ENCODE measurements at regions not wholly inside any gene's neighbourhood (a gene's known extent, or its start where the extent isn't known, plus 50 kb on each side); places are given as distances from the start of the nearest gene placed in this dataset.
A peak's percentile ranks its signal among the peaks of the same experiment; 100 is the strongest.
"Not testable (repeated sequence)": the region's sequence is repeated elsewhere in the genome, so short reads cannot be mapped to it uniquely, and the experiment has no call there.

- not testable (repeated sequence) for DNase-seq (ENCODE audit: low spot score in 2 of 2); FAIRE-seq
Observed at GRCh38 chr2:39879001-39879400, 99.9 kb upstream of the THUMPD2 start.

DNA sequence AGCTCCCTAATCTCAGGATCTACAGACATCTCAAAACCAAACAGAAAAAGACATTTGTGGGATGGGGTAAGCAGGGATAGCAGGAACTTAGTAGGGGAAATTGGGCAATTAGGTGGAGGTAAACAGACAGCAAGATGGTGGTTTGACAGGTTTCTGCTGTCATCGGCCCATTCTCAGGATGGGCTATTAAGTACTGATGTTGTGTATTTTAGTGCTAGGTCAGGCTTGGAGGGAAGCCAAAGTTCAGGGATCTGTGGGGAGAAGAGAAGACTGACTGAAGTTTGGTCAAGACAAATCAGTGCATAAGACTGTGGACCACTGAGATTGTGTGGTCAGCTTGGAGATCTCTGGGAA lies 96.8 kb upstream of the THUMPD2 start:
- FAIRE-seq (no peak), DNase-seq (ENCODE audit: low spot score in 2 of 2) (no peak)

DNA sequence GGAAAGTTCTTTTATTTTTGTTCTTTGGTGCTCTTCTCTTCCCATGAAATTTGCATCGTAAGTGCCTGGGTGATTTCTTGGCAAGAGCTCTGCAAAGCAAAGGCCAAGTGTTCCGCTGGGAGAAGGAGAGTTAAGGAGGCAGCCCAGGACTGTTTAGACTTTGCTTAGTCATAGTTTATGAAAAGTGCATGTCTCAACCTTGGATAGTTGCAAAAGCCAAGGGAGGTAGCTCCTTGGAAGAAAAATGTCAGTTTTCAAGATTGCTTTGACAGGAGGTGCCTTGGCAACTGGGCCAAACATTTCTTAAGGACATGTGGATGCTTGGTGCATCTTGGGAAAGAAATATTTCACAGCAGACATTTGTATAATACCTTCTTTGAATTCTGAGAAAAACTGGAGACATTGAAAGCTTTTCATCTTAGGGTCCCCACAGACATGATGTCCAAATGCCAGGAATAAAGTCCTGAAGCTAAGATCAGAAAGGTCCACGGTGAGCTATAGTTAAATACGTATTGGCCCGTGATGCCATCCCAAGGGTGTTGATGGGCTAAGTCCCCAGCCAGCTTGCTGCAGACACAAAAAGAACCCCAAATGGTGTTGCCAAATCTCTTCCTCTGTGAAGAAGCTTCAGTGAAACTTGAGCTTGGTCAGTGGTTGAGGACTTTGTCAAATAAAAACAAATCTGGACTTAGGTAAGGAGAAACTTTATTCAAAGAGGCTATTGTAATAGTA lies 96.3 kb upstream of the THUMPD2 start:
- DNase-seq (ENCODE audit: low spot score in 2 of 2) (peak in 1 of 2 donors; percentile 13), FAIRE-seq (no peak)

DNA sequence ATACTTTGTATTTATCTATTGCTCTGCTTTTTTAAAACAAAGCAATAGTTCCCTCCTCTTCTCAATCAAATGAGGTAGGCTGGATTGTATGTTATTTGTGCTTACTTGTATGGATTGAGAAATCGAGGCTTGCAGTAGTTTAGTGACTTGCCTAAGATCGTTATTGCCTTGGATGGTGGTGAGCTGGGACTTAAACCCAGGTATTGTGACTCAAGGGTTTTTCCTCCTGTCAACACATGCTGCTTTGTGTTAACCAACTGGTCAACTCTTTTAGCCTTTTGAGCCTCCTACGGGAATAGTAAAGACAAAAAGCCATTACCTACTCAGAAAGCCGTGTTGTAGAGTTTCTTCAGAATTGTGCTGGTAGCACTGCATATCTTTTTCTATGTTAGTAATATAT lies 95.2 kb upstream of the THUMPD2 start:
- FAIRE-seq = no peak

GRCh38 chr2:39873586-39873985 lies 94.5 kb upstream of the THUMPD2 start:
- FAIRE-seq = no peak
- no peak for DNase-seq (ENCODE audit: low spot score in 2 of 2)

More for the DNA sequence above, 95.2 kb upstream of the THUMPD2 start:
- DNase-seq (ENCODE audit: low spot score in 2 of 2) = no peak

- no peak for DNase-seq (ENCODE audit: low spot score in 2 of 2)
- no peak for FAIRE-seq
Observed at GRCh38 chr2:39872748-39873147, 93.7 kb upstream of the THUMPD2 start.

GRCh38 chr2:39871291-39871761 lies 92.3 kb upstream of the THUMPD2 start:
- no peak for FAIRE-seq

GRCh38 chr2:39870871-39871270 lies 91.8 kb upstream of the THUMPD2 start:
- FAIRE-seq = no peak
- DNase-seq (ENCODE audit: low spot score in 2 of 2) = no peak

More at GRCh38 chr2:39871291-39871761, 92.3 kb upstream of the THUMPD2 start:
- DNase-seq (ENCODE audit: low spot score in 2 of 2) = no peak

DNA sequence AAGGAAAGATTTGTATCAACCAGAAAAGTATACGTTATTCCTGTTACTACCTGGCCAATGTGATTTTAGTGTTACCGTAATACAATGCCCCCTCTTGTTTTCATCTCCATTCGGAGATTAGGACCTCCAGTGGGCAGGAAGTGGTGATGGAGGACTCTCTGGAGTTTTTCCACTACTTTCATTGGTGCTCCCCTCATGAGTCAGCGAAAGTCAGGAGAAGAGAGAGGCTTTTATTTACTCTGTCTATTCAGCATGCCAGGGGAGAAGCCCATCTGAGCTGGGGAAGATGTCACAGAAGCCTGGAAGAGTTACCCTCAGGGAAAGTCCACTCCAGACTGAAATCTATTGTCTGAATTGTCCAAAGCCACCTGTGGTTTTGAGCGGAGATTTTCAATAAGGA lies 88.2 kb upstream of the THUMPD2 start:
- FAIRE-seq = no peak
- no peak for DNase-seq (ENCODE audit: low spot score in 2 of 2)

GRCh38 chr2:39865751-39866150 lies 86.7 kb upstream of the THUMPD2 start:
- no peak for FAIRE-seq

GRCh38 chr2:39863672-39864071 lies 84.6 kb upstream of the THUMPD2 start:
- not testable (repeated sequence) for FAIRE-seq; DNase-seq (ENCODE audit: low spot score in 2 of 2)

More at GRCh38 chr2:39865751-39866150, 86.7 kb upstream of the THUMPD2 start:
- DNase-seq (ENCODE audit: low spot score in 2 of 2) = no peak

GRCh38 chr2:39860538-39860937 lies 81.5 kb upstream of the THUMPD2 start:
- FAIRE-seq = no peak
- DNase-seq (ENCODE audit: low spot score in 2 of 2) = no peak

- no peak for FAIRE-seq
- no peak for DNase-seq (ENCODE audit: low spot score in 2 of 2)
Observed at GRCh38 chr2:39858677-39859076, 79.6 kb upstream of the THUMPD2 start.

DNA sequence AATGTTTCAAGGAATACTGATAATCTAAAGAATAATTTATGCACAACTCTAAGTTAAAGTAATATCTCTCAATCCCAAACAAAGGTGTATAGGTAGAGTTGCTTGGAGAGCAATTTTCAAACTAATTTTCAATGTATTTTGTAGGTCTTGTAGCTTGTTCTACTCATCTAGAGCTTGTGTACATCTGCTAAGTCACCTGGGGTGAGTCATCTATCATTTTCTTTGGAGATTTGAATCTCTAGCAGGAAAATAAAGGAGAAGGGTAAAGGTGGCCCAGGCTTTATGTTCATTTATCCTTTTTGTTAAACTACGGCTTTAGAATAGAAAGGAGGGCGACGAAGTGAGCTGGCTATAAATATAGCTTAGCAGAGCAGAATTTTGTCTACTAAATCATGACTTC lies 76.8 kb upstream of the THUMPD2 start:
- FAIRE-seq = no peak
- no peak for DNase-seq (ENCODE audit: low spot score in 2 of 2)

- no peak for DNase-seq (ENCODE audit: low spot score in 2 of 2)
- no peak for FAIRE-seq
Observed at GRCh38 chr2:39854771-39855170, 75.7 kb upstream of the THUMPD2 start.

GRCh38 chr2:39852831-39853230 lies 73.8 kb upstream of the THUMPD2 start:
- no peak for FAIRE-seq
- DNase-seq (ENCODE audit: low spot score in 2 of 2) = no peak

- FAIRE-seq (no peak), DNase-seq (ENCODE audit: low spot score in 2 of 2) (no peak)
Observed at GRCh38 chr2:39851651-39852110, 72.6 kb upstream of the THUMPD2 start.

GRCh38 chr2:39851251-39851650 lies 72.2 kb upstream of the THUMPD2 start:
- no peak for FAIRE-seq
- no peak for DNase-seq (ENCODE audit: low spot score in 2 of 2)

- DNase-seq (ENCODE audit: low spot score in 2 of 2) (no peak), FAIRE-seq (no peak)
Observed at GRCh38 chr2:39849982-39850526, 71.0 kb upstream of the THUMPD2 start.

DNA sequence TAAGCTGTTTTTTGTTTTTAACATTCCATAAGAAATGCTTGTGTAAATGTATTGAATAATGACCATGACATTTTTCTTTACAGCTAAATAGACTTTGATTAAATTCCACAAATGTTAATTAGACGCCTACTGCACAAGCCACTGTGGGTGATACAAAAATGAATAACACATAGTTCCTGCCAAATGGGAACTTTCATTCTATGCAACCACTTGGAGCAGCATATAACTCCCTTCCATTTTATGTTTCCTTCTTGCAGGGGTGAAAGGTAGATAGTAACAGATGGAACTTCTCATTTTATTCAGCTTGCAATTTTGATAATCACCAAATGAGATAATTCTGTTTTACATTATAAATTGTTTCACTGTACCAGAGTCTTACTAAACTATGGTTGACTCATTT lies 70.0 kb upstream of the THUMPD2 start:
- DNase-seq (ENCODE audit: low spot score in 2 of 2) (no peak), FAIRE-seq (no peak)

DNA sequence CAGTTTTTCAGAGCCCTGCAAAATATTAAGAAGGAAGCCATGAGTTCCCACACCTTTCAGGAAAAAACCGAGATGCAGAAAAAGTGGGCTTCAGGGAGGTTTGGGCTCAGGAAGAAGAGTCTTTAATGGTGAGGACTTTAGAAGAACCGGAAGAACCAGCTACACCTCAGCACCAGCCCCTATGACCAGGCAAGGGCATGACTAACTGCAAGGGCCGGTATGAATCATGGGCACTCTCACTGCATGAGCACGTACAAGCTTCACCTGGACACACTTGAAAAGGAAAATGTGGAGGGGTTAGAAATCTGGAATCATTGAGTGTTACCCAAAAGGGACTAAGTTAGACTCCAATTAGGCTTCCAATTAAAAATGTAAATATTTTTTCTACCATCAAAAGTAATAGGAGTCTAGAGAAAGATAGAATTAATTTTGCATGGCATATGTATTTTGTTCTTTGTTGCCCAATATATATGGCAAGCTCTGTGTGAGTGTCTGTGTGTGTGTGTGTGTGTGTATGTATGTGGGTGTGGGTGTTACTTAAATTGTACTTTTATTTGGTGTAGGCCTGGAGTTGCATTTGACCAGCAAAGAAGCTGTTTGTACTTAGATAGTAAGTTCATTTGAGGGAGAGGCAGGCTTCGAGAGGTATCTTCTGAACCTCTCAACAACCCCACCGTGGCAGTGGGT lies 66.5 kb upstream of the THUMPD2 start:
- no peak for DNase-seq (ENCODE audit: low spot score in 2 of 2)
- no peak for FAIRE-seq

Data from frontal cortex (tissue), 3 donors.